ENCODE measurements at regions not wholly inside any gene's neighbourhood (a gene's known extent, or its start where the extent isn't known, plus 50 kb on each side); places are given as distances from the start of the nearest gene placed in this dataset.

DNA sequence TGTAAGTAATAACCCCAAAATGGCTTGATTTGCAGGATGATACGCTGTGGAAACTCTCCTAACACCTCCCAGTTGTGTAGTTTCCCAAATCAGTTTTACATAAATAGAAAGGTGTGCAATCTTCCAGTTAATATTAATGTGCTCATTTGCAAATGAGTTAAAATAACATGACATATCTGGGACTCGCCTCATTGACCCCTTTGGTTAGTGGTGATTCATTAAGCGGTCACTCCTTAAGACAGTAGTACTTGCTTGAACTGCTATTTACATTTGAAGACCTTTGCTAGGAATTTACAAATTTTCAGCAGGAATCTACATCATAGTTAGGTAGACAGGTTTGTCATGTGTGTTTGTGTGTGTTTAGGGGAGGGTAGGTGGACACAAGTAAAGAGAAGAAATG is 1367.7 kb upstream of the CELF4 start:
- H3K27ac Mint-ChIP-seq = no peak overlapping the region
- H3K79me2 ChIP-seq (replicated peaks; ENCODE audit: insufficient read depth) = no peaks in the 10 kb centered on the region
- DNase-seq (ENCODE audit: low spot score) = no peak
- TF ChIP-seq JUNB (IDR thresholded peaks at IDR 0.05; ENCODE audit: unreplicated experiment) (no peak), ZNF114 (CRISPR knock-in tag; IDR thresholded peaks at IDR 0.05) (no peak), EZH2phosphoT487 (IDR thresholded peaks at IDR 0.05; ENCODE audit: unreplicated experiment) (no peak), POLR2AphosphoS5 (IDR thresholded peaks at IDR 0.05; ENCODE audit: low read depth) (no peak), ZNF331 (CRISPR knock-in tag; IDR thresholded peaks at IDR 0.05; ENCODE audit: low read depth) (no peak), EZH2 (IDR thresholded peaks at IDR 0.05; ENCODE audit: low read depth, unreplicated experiment) (no peak), NANOG (IDR thresholded peaks at IDR 0.05; ENCODE audit: borderline replicate concordance) (no peak), STAT1 (IDR thresholded peaks at IDR 0.05; ENCODE audit: unreplicated experiment) (no peak), CREB1 (CRISPR knock-in tag; IDR thresholded peaks at IDR 0.05; ENCODE audit: low read depth) (no peak)
- TF ChIP-seq, protein P1, sequence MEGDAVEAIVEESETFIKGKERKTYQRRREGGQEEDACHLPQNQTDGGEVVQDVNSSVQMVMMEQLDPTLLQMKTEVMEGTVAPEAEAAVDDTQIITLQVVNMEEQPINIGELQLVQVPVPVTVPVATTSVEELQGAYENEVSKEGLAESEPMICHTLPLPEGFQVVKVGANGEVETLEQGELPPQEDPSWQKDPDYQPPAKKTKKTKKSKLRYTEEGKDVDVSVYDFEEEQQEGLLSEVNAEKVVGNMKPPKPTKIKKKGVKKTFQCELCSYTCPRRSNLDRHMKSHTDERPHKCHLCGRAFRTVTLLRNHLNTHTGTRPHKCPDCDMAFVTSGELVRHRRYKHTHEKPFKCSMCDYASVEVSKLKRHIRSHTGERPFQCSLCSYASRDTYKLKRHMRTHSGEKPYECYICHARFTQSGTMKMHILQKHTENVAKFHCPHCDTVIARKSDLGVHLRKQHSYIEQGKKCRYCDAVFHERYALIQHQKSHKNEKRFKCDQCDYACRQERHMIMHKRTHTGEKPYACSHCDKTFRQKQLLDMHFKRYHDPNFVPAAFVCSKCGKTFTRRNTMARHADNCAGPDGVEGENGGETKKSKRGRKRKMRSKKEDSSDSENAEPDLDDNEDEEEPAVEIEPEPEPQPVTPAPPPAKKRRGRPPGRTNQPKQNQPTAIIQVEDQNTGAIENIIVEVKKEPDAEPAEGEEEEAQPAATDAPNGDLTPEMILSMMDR (conservative IDR thresholded peaks at IDR 0.05; ENCODE audit: low read depth in 2 of 2) = no peak
- TF ChIP-seq, protein P2, sequence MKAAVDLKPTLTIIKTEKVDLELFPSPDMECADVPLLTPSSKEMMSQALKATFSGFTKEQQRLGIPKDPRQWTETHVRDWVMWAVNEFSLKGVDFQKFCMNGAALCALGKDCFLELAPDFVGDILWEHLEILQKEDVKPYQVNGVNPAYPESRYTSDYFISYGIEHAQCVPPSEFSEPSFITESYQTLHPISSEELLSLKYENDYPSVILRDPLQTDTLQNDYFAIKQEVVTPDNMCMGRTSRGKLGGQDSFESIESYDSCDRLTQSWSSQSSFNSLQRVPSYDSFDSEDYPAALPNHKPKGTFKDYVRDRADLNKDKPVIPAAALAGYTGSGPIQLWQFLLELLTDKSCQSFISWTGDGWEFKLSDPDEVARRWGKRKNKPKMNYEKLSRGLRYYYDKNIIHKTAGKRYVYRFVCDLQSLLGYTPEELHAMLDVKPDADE (IDR thresholded peaks at IDR 0.05) = no peak
- TF ChIP-seq, protein P3, sequence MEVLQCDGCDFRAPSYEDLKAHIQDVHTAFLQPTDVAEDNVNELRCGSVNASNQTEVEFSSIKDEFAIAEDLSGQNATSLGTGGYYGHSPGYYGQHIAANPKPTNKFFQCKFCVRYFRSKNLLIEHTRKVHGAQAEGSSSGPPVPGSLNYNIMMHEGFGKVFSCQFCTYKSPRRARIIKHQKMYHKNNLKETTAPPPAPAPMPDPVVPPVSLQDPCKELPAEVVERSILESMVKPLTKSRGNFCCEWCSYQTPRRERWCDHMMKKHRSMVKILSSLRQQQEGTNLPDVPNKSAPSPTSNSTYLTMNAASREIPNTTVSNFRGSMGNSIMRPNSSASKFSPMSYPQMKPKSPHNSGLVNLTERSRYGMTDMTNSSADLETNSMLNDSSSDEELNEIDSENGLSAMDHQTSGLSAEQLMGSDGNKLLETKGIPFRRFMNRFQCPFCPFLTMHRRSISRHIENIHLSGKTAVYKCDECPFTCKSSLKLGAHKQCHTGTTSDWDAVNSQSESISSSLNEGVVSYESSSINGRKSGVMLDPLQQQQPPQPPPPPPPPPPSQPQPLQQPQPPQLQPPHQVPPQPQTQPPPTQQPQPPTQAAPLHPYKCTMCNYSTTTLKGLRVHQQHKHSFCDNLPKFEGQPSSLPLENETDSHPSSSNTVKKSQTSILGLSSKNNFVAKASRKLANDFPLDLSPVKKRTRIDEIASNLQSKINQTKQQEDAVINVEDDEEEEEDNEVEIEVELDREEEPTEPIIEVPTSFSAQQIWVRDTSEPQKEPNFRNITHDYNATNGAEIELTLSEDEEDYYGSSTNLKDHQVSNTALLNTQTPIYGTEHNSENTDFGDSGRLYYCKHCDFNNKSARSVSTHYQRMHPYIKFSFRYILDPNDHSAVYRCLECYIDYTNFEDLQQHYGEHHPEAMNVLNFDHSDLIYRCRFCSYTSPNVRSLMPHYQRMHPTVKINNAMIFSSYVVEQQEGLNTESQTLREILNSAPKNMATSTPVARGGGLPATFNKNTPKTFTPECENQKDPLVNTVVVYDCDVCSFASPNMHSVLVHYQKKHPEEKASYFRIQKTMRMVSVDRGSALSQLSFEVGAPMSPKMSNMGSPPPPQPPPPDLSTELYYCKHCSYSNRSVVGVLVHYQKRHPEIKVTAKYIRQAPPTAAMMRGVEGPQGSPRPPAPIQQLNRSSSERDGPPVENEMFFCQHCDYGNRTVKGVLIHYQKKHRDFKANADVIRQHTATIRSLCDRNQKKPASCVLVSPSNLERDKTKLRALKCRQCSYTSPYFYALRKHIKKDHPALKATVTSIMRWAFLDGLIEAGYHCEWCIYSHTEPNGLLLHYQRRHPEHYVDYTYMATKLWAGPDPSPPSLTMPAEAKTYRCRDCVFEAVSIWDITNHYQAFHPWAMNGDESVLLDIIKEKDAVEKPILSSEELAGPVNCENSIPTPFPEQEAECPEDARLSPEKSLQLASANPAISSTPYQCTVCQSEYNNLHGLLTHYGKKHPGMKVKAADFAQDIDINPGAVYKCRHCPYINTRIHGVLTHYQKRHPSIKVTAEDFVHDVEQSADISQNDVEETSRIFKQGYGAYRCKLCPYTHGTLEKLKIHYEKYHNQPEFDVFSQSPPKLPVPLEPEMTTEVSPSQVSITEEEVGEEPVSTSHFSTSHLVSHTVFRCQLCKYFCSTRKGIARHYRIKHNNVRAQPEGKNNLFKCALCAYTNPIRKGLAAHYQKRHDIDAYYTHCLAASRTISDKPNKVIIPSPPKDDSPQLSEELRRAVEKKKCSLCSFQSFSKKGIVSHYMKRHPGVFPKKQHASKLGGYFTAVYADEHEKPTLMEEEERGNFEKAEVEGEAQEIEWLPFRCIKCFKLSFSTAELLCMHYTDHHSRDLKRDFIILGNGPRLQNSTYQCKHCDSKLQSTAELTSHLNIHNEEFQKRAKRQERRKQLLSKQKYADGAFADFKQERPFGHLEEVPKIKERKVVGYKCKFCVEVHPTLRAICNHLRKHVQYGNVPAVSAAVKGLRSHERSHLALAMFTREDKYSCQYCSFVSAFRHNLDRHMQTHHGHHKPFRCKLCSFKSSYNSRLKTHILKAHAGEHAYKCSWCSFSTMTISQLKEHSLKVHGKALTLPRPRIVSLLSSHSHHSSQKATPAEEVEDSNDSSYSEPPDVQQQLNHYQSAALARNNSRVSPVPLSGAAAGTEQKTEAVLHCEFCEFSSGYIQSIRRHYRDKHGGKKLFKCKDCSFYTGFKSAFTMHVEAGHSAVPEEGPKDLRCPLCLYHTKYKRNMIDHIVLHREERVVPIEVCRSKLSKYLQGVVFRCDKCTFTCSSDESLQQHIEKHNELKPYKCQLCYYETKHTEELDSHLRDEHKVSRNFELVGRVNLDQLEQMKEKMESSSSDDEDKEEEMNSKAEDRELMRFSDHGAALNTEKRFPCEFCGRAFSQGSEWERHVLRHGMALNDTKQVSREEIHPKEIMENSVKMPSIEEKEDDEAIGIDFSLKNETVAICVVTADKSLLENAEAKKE (CRISPR knock-in tag; IDR thresholded peaks at IDR 0.05) = no peak
- TF ChIP-seq, protein P4, sequence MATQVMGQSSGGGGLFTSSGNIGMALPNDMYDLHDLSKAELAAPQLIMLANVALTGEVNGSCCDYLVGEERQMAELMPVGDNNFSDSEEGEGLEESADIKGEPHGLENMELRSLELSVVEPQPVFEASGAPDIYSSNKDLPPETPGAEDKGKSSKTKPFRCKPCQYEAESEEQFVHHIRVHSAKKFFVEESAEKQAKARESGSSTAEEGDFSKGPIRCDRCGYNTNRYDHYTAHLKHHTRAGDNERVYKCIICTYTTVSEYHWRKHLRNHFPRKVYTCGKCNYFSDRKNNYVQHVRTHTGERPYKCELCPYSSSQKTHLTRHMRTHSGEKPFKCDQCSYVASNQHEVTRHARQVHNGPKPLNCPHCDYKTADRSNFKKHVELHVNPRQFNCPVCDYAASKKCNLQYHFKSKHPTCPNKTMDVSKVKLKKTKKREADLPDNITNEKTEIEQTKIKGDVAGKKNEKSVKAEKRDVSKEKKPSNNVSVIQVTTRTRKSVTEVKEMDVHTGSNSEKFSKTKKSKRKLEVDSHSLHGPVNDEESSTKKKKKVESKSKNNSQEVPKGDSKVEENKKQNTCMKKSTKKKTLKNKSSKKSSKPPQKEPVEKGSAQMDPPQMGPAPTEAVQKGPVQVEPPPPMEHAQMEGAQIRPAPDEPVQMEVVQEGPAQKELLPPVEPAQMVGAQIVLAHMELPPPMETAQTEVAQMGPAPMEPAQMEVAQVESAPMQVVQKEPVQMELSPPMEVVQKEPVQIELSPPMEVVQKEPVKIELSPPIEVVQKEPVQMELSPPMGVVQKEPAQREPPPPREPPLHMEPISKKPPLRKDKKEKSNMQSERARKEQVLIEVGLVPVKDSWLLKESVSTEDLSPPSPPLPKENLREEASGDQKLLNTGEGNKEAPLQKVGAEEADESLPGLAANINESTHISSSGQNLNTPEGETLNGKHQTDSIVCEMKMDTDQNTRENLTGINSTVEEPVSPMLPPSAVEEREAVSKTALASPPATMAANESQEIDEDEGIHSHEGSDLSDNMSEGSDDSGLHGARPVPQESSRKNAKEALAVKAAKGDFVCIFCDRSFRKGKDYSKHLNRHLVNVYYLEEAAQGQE (IDR thresholded peaks at IDR 0.05; ENCODE audit: unreplicated experiment) = no peak
- H3K4me1 Mint-ChIP-seq = peaks cover 36% of the 10 kb centered on the region
- H3K27me3 ChIP-seq (ENCODE audit: insufficient read depth) = no peaks in the 10 kb centered on the region
- H2AFZ ChIP-seq = no peak overlapping the region
- no peaks in the 10 kb centered on the region for H3K27me3 Mint-ChIP-seq (ENCODE audit: insufficient read depth, low read depth, poor library complexity)
- H3K9me3 Mint-ChIP-seq = peaks cover 3% of the 10 kb centered on the region; the same call in 1 of the 3 replicates
- no peaks in the 10 kb centered on the region for H3K36me3 ChIP-seq (ENCODE audit: insufficient read depth)
- no peak overlapping the region for H3K27ac ChIP-seq (ENCODE audit: low read depth)
- H3K36me3 Mint-ChIP-seq (ENCODE audit: low read depth) = peaks cover 16% of the 10 kb centered on the region; the same call in 2 of the 3 replicates
- H3K4me1 ChIP-seq (ENCODE audit: insufficient read depth) = peaks cover 32% of the 10 kb centered on the region
- H3F3A ChIP-seq (replicated peaks; ENCODE audit: low read depth) = no peaks in the 10 kb centered on the region
- H4K20me1 ChIP-seq (replicated peaks; ENCODE audit: insufficient read depth) = no peaks in the 10 kb centered on the region
- no peak for ATAC-seq
- H3K4me2 ChIP-seq = no peak overlapping the region
- no peak overlapping the region for H3K4me3 ChIP-seq
- no peak overlapping the region for H3K4me3 Mint-ChIP-seq
- H3K9me2 ChIP-seq (ENCODE audit: insufficient read depth) = no peaks in the 10 kb centered on the region; the same call in 1 of the 2 replicates

Data from GM23338 (cell line).